ENCODE measurements at regions not wholly inside any gene's neighbourhood (a gene's known extent, or its start where the extent isn't known, plus 50 kb on each side); places are given as distances from the start of the nearest gene placed in this dataset.

GRCh38 chr10:29879862-29880261 lies 179.5 kb downstream of the JCAD start:
- no peak overlapping the region for H3K4me3 ChIP-seq (ENCODE audit: low read depth in 2 of 2, low read length in 1 of 2)
- no peaks in the 10 kb centered on the region for H3K79me2 ChIP-seq (ENCODE audit: insufficient read depth)
- H2AFZ ChIP-seq (ENCODE audit: low read depth) = no peak overlapping the region
- H3K9ac ChIP-seq = no peak overlapping the region
- ChIA-PET POLR2A (no interaction called here), CTCF (interaction anchor here (1.4 kb wide), 1 partner anchor 22 kb away, joined by 3 read pairs; no protein-coding TSS in a partner anchor)
- no peak overlapping the region for H3K27ac ChIP-seq (ENCODE audit: low read depth in 2 of 2, low read length in 1 of 2)
- DNase-seq = no peak
- no peaks in the 10 kb centered on the region for H3F3A ChIP-seq (replicated peaks; ENCODE audit: insufficient read depth)
- H3K4me2 ChIP-seq = no peak overlapping the region
- H3K9me2 ChIP-seq = no peaks in the 10 kb centered on the region
- H3K4me1 ChIP-seq (ENCODE audit: control insufficient read depth in 1 of 2, insufficient read depth in 2 of 2, low read depth in 1 of 2, low read length in 1 of 2) = peaks cover 10 to 13% of the 10 kb centered on the region in 2 experiments
- H3K36me3 ChIP-seq (replicated peaks in 1 of 2; ENCODE audit: control insufficient read depth in 1 of 2, insufficient read depth in 2 of 2, low read length in 1 of 2) = no peaks in the 10 kb centered on the region
- no peaks in the 10 kb centered on the region for H3K27me3 ChIP-seq (ENCODE audit: insufficient read depth)
- no peaks in the 10 kb centered on the region for H4K20me1 ChIP-seq (ENCODE audit: insufficient read depth)
- H3K9me3 ChIP-seq = no peaks in the 10 kb centered on the region
- 78% methylated on average over 4 of the region's 4 CpGs for WGBS (ENCODE audit: low lambda C conversion rate)
- no peak for TF ChIP-seq EZH2phosphoT487 (IDR thresholded peaks at IDR 0.05; ENCODE audit: borderline replicate concordance, low read depth)
- no peak for TF ChIP-seq TAF1 (IDR thresholded peaks at IDR 0.05; ENCODE audit: borderline replicate concordance, low read depth, low read length)
- no peak for TF ChIP-seq CHD2 (IDR thresholded peaks at IDR 0.05; ENCODE audit: low read length, partially characterized antibody)
- TF ChIP-seq NFIC (IDR thresholded peaks at IDR 0.05; ENCODE audit: borderline replicate concordance) = no peak
- TF ChIP-seq RAD21 (IDR thresholded peaks at IDR 0.05; ENCODE audit: low read length) = no peak
- no peak for TF ChIP-seq GABPA (IDR thresholded peaks at IDR 0.05; ENCODE audit: low read depth)
- no peak for TF ChIP-seq GATA2 (CRISPR knock-in tag; IDR thresholded peaks at IDR 0.05)

- H3F3A ChIP-seq (replicated peaks; ENCODE audit: insufficient read depth) = no peaks in the 10 kb centered on the region
- no peak overlapping the region for H2AFZ ChIP-seq (ENCODE audit: low read depth)
- H3K27me3 ChIP-seq (ENCODE audit: insufficient read depth) = no peaks in the 10 kb centered on the region
- H3K4me3 ChIP-seq (ENCODE audit: low read depth in 2 of 2, low read length in 1 of 2) = no peak overlapping the region
- H3K9ac ChIP-seq = no peak overlapping the region
- no peak overlapping the region for H3K27ac ChIP-seq (ENCODE audit: low read depth in 2 of 2, low read length in 1 of 2)
- 93% methylated on average over 10 of the region's 10 CpGs for WGBS (ENCODE audit: low lambda C conversion rate)
- H3K9me3 ChIP-seq = no peaks in the 10 kb centered on the region
- no peaks in the 10 kb centered on the region for H3K79me2 ChIP-seq (ENCODE audit: insufficient read depth)
- POLR2A ChIA-PET = no interaction called here
- H3K4me1 ChIP-seq (ENCODE audit: control insufficient read depth in 1 of 2, insufficient read depth in 2 of 2, low read depth in 1 of 2, low read length in 1 of 2) = peaks cover 19% of the 10 kb centered on the region in 2 experiments
- TF ChIP-seq JUND (IDR thresholded peaks at IDR 0.05) (no peak), USF2 (IDR thresholded peaks at IDR 0.05; ENCODE audit: borderline replicate concordance, low read depth, low read length) (no peak), PBX3 (IDR thresholded peaks at IDR 0.05) (no peak), EZH2phosphoT487 (IDR thresholded peaks at IDR 0.05; ENCODE audit: borderline replicate concordance, low read depth) (no peak), RAD21 (IDR thresholded peaks at IDR 0.05; ENCODE audit: low read length) (no peak), GATA2 (CRISPR knock-in tag; IDR thresholded peaks at IDR 0.05) (no peak), RCOR1 (IDR thresholded peaks at IDR 0.05; ENCODE audit: low read length) (no peak), FOSL2 (IDR thresholded peaks at IDR 0.05; ENCODE audit: borderline replicate concordance, low read depth) (no peak), USF1 (IDR thresholded peaks at IDR 0.05; ENCODE audit: borderline replicate concordance, low read depth) (no peak), RXRA (IDR thresholded peaks at IDR 0.05; ENCODE audit: borderline replicate concordance, low read depth) (no peak), TCF12 (IDR thresholded peaks at IDR 0.05) (no peak), REST (IDR thresholded peaks at IDR 0.05; ENCODE audit: low read depth, low read length) (no peak), RFX5 (IDR thresholded peaks at IDR 0.05; ENCODE audit: low read length) (no peak), SIN3A (IDR thresholded peaks at IDR 0.05; ENCODE audit: borderline replicate concordance, low read depth, low read length) (no peak), SMC3 (IDR thresholded peaks at IDR 0.05; ENCODE audit: low read depth, low read length) (no peak), YY1 (IDR thresholded peaks at IDR 0.05; ENCODE audit: low read depth) (no peak), CHD2 (IDR thresholded peaks at IDR 0.05; ENCODE audit: low read length, partially characterized antibody) (no peak)
- CTCF ChIA-PET = interaction anchor here (0.8 kb wide), 1 partner anchor 120 kb away, joined by 3 read pairs; no protein-coding TSS in a partner anchor
- DNase-seq = no peak
- H3K9me2 ChIP-seq = no peaks in the 10 kb centered on the region
- no peaks in the 10 kb centered on the region for H3K36me3 ChIP-seq (replicated peaks in 1 of 2; ENCODE audit: control insufficient read depth in 1 of 2, insufficient read depth in 2 of 2, low read length in 1 of 2)
- no peak overlapping the region for H3K4me2 ChIP-seq
- H4K20me1 ChIP-seq (ENCODE audit: insufficient read depth) = no peaks in the 10 kb centered on the region
These were observed 180.9 kb downstream of the JCAD start for GRCh38 chr10:29878492-29878891.

Measured in SK-N-SH (cell line).